HCT116 (cell line): ENCODE measurements at regions not wholly inside any gene's neighbourhood (a gene's known extent, or its start where the extent isn't known, plus 50 kb on each side); places are given as distances from the start of the nearest gene placed in this dataset.

Source experiments
- ATAC-seq: fragments of 200-7000 bp; cut with Tn5 transposase; 2 replicates; pipeline ENCODE4 v1.9.1; 2020; ENCODE audit warnings: mild to moderate bottlenecking, moderate library complexity
- BruUV-seq: library from RNA; stranded (reverse); fragments of 400-500 nt; replicated peaks from 2 replicates; lab custom pipeline; 2021; lab: Mats Ljungman, UMichigan
- CTCF ChIA-PET: fragments of 300-600 bp; sonication (Branson Sonifier 250); formaldehyde crosslinking; loops from one replicate; lab custom pipeline; 2021; ENCODE audit warnings: antibody characterized with exemption; lab: Charles Lee
- POLR2A ChIA-PET: fragments of 300-600, 350-600 bp; sonication (Branson Sonifier 250); formaldehyde crosslinking; loops from one replicate; lab custom pipeline; 2021; ENCODE audit warnings: antibody characterized with exemption; lab: Charles Lee
- RAD21 ChIA-PET, 2 experiments: fragments of 300-600 bp; sonication (Branson Sonifier 250); formaldehyde crosslinking; loops; one replicate each; lab custom pipeline; 2023; ENCODE audit warnings: low total read pairs in 2 of 2; ENCODE audit not compliant: uncharacterized antibody in 2 of 2, unreplicated experiment in 2 of 2, low non-redundant PET in 1 of 2; lab: Charles Lee
- DNase-seq: peaks from one replicate; pipeline ENCODE4 v3.0.0-alpha.2; 2010; ENCODE audit warnings: low read depth, low spot score
- H2AFZ ChIP-seq: fragments of 200-600 bp; shearing (Covaris generic), sonication (generic); 2 replicates; pipeline ENCODE4 v1.6.1; 2017; ENCODE audit warnings: low read depth, mixed run types, mixed read lengths, antibody characterized with exemption, low read length; ENCODE audit not compliant: poor library complexity, severe bottlenecking
- H3K27ac ChIP-seq: 2 replicates; pipeline ENCODE4 v1.5.1; 2012; ENCODE audit warnings: low read depth, low read length
- H3K27me3 ChIP-seq: fragments of 200-600 bp; sonication (generic); 2 replicates; pipeline ENCODE4 v1.6.1; 2016; ENCODE audit warnings: mixed run types, low read length, mixed read lengths; ENCODE audit not compliant: insufficient read depth
- H3K36me3 ChIP-seq, 2 experiments: fragments of 200-500 bp in 1 of 2; fragments of 200-600 bp in 1 of 2; sonication (Bioruptor generic) in 1 of 2; sonication (generic) in 1 of 2; 2 replicates each; pipeline versions ENCODE4 v1.5.1 to v1.6.1; 2014 to 2016; ENCODE audit warnings: low read length in 2 of 2, inconsistent platforms in 1 of 2, mixed read lengths in 1 of 2, mixed run types in 1 of 2; ENCODE audit not compliant: insufficient read depth in 2 of 2, control insufficient read depth in 1 of 2
- H3K4me1 ChIP-seq, 2 experiments: fragments of 200-600 bp in 1 of 2; sonication (generic) in 1 of 2; 2 replicates each; pipeline versions ENCODE4 v1.5.1 to v1.6.1; 2012 to 2017; ENCODE audit warnings: low read length in 2 of 2, inconsistent platforms in 1 of 2, mild to moderate bottlenecking in 1 of 2, mixed read lengths in 1 of 2, mixed run types in 1 of 2, moderate library complexity in 1 of 2; ENCODE audit not compliant: insufficient read depth in 2 of 2, control insufficient read depth in 1 of 2
- H3K4me2 ChIP-seq: fragments of 200-600 bp; sonication (generic); 2 replicates; pipeline ENCODE4 v1.6.1; 2017; ENCODE audit warnings: mixed run types, low read length, mixed read lengths
- H3K4me3 ChIP-seq, 2 experiments: fragments of 200-600 bp in 1 of 2; sonication (generic) in 1 of 2; replicated peaks in 1 of 2; 2 replicates each; pipeline ENCODE4 v1.5.1; 2011 to 2016; ENCODE audit warnings: low read length in 2 of 2, control low read depth in 1 of 2, low read depth in 1 of 2, mild to moderate bottlenecking in 1 of 2, mixed read lengths in 1 of 2, mixed run types in 1 of 2
- H3K79me2 ChIP-seq: fragments of 200-600 bp; sonication (generic); 2 replicates; pipeline ENCODE4 v1.6.1; 2017; ENCODE audit warnings: mild to moderate bottlenecking, mixed run types, low read length, moderate library complexity, mixed read lengths; ENCODE audit not compliant: insufficient read depth
- H3K9ac ChIP-seq: fragments of 200-600 bp; sonication (generic); 2 replicates; pipeline ENCODE4 v1.6.1; 2016; ENCODE audit warnings: low read length, mixed read lengths
- H3K9me2 ChIP-seq: fragments of 200-600 bp; sonication (generic), shearing (Covaris generic); 2 replicates; pipeline ENCODE4 v1.6.1; 2017; ENCODE audit warnings: mixed run types, mild to moderate bottlenecking, moderate library complexity; ENCODE audit not compliant: insufficient read depth
- H3K9me3 ChIP-seq, 2 experiments: fragments of 200-500 bp in 1 of 2; fragments of 200-600 bp in 1 of 2; sonication (Bioruptor generic) in 1 of 2; sonication (generic) in 1 of 2; 2 replicates each; pipeline ENCODE4 v1.6.1; 2014 to 2017; ENCODE audit warnings: low read length in 2 of 2, mixed read lengths in 2 of 2, inconsistent platforms in 1 of 2, low read depth in 1 of 2, mild to moderate bottlenecking in 1 of 2, mixed run types in 1 of 2, moderate library complexity in 1 of 2; ENCODE audit not compliant: control insufficient read depth in 1 of 2, insufficient read depth in 1 of 2
- H4K20me1 ChIP-seq: fragments of 200-600 bp; sonication (generic), shearing (Covaris generic); 2 replicates; pipeline ENCODE4 v1.6.1; 2017; ENCODE audit warnings: mixed run types, mild to moderate bottlenecking, moderate library complexity; ENCODE audit not compliant: insufficient read depth
- EGR1 ChIP-seq: IDR thresholded peaks from 2 replicates; pipeline ENCODE4 v1.6.1; 2012; ENCODE audit warnings: low read depth
- ELF1 ChIP-seq: IDR thresholded peaks from 2 replicates; pipeline ENCODE4 v1.6.1; 2012; ENCODE audit warnings: low read depth, borderline replicate concordance
- EZH2phosphoT487 ChIP-seq: fragments of 200-600 bp; IDR thresholded peaks from 2 replicates; pipeline ENCODE4 v1.6.1; 2018; ENCODE audit warnings: antibody characterized with exemption, borderline replicate concordance
- FOSL1 ChIP-seq: IDR thresholded peaks from 2 replicates; pipeline ENCODE4 v1.6.1; 2012; ENCODE audit warnings: low read depth
- POLR2A ChIP-seq: IDR thresholded peaks from 2 replicates; pipeline ENCODE4 v1.7.0; 2011; ENCODE audit warnings: borderline replicate concordance; ENCODE audit not compliant: insufficient read depth, insufficient read length; ENCODE audit errors: extremely low read depth
- POLR2AphosphoS5 ChIP-seq: IDR thresholded peaks from 2 replicates; pipeline ENCODE4 v1.6.1; 2011; ENCODE audit warnings: mild to moderate bottlenecking, low read depth, low read length, moderate library complexity
- SP1 ChIP-seq: IDR thresholded peaks from 2 replicates; pipeline ENCODE4 v1.6.1; 2012; ENCODE audit warnings: low read depth
- SRF ChIP-seq: IDR thresholded peaks from 2 replicates; pipeline ENCODE4 v1.6.1; 2012; ENCODE audit warnings: low read depth
- ZFX ChIP-seq: fragments of 450-650 bp; IDR thresholded peaks from 2 replicates; pipeline ENCODE4 v1.6.1; 2017
- intact Hi-C: fragments of 100-400 bp; cut with micrococcal nuclease; formaldehyde crosslinking; loops from 2 replicates; pipeline ENCODE4 v1.10.0; 2022
- TF ChIP-seq, protein P1 (sequence below): IDR thresholded peaks from 2 replicates; pipeline ENCODE4 v1.6.1; 2012; ENCODE audit warnings: low read depth
- TF ChIP-seq, protein P2 (sequence below): IDR thresholded peaks from 2 replicates; pipeline ENCODE4 v1.6.1; 2012
- TF ChIP-seq, protein P3 (sequence below): IDR thresholded peaks from 2 replicates; pipeline ENCODE4 v1.6.1; 2011; ENCODE audit warnings: mild to moderate bottlenecking, low read length, moderate library complexity; ENCODE audit not compliant: insufficient replicate concordance; ENCODE audit errors: extremely low read depth

DNA sequence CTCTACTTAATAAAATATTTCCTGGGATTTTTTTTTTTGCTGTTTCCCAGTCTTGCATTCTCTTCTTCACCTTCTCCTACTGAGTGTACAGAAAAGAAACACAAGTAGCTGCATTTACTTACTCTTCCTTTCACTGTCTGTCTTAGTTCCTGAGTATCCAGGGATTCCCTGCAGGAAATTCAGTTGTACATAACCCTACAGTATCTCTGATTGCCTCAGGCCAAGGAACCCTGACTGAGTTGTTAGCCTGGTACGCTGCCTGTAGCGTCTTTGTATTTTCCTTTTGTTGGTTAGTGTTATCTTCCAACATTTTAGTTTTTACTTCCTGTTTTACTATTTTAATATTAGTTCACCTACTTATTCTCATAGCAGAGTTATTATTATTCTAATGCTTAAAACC is 142.5 kb upstream of the ROBO1 start:
- no TSS peak for BruUV-seq

More for the DNA sequence above, 142.5 kb upstream of the ROBO1 start:
- ChIA-PET POLR2A (no interaction called here), CTCF (no interaction called here), RAD21 (no interaction called here)
- H3K27ac ChIP-seq, result no peak overlapping the region
- no peaks in the 10 kb centered on the region for H3K27me3 ChIP-seq
- no peak overlapping the region for H3K9ac ChIP-seq
- DNase-seq, result no peak
- ATAC-seq, result no peak
- no peak overlapping the region for H2AFZ ChIP-seq
- intact Hi-C loops, result no loop called here
- peaks cover 7 to 19% of the 10 kb centered on the region in 2 experiments; a peak in 2 of 4 replicates for H3K9me3 ChIP-seq
- no peaks in the 10 kb centered on the region for H4K20me1 ChIP-seq
- H3K36me3 ChIP-seq, result no peaks in the 10 kb centered on the region
- H3K4me2 ChIP-seq, result no peak overlapping the region
- no peak for TF ChIP-seq EGR1
- TF ChIP-seq SRF, result no peak
- TF ChIP-seq, protein P1, sequence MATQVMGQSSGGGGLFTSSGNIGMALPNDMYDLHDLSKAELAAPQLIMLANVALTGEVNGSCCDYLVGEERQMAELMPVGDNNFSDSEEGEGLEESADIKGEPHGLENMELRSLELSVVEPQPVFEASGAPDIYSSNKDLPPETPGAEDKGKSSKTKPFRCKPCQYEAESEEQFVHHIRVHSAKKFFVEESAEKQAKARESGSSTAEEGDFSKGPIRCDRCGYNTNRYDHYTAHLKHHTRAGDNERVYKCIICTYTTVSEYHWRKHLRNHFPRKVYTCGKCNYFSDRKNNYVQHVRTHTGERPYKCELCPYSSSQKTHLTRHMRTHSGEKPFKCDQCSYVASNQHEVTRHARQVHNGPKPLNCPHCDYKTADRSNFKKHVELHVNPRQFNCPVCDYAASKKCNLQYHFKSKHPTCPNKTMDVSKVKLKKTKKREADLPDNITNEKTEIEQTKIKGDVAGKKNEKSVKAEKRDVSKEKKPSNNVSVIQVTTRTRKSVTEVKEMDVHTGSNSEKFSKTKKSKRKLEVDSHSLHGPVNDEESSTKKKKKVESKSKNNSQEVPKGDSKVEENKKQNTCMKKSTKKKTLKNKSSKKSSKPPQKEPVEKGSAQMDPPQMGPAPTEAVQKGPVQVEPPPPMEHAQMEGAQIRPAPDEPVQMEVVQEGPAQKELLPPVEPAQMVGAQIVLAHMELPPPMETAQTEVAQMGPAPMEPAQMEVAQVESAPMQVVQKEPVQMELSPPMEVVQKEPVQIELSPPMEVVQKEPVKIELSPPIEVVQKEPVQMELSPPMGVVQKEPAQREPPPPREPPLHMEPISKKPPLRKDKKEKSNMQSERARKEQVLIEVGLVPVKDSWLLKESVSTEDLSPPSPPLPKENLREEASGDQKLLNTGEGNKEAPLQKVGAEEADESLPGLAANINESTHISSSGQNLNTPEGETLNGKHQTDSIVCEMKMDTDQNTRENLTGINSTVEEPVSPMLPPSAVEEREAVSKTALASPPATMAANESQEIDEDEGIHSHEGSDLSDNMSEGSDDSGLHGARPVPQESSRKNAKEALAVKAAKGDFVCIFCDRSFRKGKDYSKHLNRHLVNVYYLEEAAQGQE, result no peak
- TF ChIP-seq FOSL1, result no peak
- no peak for TF ChIP-seq POLR2A
- no peak for TF ChIP-seq ZFX
- no peak for TF ChIP-seq ELF1
- no peak for TF ChIP-seq SP1
- TF ChIP-seq, protein P2, sequence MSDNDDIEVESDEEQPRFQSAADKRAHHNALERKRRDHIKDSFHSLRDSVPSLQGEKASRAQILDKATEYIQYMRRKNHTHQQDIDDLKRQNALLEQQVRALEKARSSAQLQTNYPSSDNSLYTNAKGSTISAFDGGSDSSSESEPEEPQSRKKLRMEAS, result no peak
- TF ChIP-seq POLR2AphosphoS5, result no peak
- TF ChIP-seq, protein P3, sequence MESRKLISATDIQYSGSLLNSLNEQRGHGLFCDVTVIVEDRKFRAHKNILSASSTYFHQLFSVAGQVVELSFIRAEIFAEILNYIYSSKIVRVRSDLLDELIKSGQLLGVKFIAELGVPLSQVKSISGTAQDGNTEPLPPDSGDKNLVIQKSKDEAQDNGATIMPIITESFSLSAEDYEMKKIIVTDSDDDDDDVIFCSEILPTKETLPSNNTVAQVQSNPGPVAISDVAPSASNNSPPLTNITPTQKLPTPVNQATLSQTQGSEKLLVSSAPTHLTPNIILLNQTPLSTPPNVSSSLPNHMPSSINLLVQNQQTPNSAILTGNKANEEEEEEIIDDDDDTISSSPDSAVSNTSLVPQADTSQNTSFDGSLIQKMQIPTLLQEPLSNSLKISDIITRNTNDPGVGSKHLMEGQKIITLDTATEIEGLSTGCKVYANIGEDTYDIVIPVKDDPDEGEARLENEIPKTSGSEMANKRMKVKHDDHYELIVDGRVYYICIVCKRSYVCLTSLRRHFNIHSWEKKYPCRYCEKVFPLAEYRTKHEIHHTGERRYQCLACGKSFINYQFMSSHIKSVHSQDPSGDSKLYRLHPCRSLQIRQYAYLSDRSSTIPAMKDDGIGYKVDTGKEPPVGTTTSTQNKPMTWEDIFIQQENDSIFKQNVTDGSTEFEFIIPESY, result no peak
- no peak for TF ChIP-seq EZH2phosphoT487
- no peaks in the 10 kb centered on the region for H3K79me2 ChIP-seq
- H3K4me1 ChIP-seq, result no peaks in the 10 kb centered on the region
- H3K9me2 ChIP-seq, result no peaks in the 10 kb centered on the region
- H3K4me3 ChIP-seq, result no peak overlapping the region
